ENCODE measurements at regions not wholly inside any gene's neighbourhood (a gene's known extent, or its start where the extent isn't known, plus 50 kb on each side); places are given as distances from the start of the nearest gene placed in this dataset.

DNA sequence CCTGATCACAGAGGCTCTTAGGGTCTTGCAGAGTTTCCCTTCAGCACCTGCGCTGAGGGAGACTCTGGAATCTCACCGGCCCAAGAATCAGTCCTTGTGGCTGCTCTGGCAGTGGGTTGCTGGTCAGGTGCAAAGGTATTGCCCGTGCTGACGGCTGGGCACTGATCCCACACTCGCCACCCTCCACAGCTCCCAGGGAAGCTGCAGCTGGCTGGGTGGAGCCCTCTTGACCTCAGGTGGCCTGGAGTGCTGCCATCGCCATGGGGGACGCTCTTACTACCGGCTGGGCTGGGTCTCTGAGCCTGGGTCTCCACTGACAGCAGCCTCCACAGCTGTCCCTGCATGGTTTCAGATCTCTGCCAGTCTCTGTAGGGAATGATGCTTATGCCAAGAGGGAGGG lies 52.6 kb upstream of the EPHB3 start:
- no peak for DNase-seq (ENCODE audit: low read depth)

DNA sequence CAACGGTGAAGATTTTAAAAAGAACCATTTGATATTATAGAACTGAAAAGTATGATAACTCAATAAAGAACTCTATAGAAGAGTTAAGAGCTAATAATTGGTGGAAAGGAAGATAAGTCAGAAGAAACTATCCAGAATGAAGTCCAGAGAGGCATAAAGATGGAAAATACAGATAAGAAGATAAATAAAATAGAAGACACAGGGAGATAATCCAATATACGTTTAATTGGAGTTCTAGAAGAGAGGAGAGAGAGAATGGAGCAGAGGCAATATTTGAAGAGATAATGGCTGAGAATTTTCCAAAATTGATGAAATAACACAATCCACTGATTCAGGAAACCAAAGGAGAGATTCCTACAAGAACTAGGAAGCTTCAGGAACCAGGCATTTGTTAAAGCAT lies 49.8 kb upstream of the EPHB3 start:
- no peak for DNase-seq (ENCODE audit: low read depth)
